CD14-positive monocyte (primary cell): ENCODE measurements at regions not wholly inside any gene's neighbourhood (a gene's known extent, or its start where the extent isn't known, plus 50 kb on each side); places are given as distances from the start of the nearest gene placed in this dataset.

ENCODE experiments used
- DNase-seq, 3 donors: peaks; one replicate each; pipeline ENCODE4 v3.0.0-alpha.2; 2011 to 2022
- H2AFZ ChIP-seq: 2 replicates; pipeline ENCODE4 v1.6.0; 2012; ENCODE audit warnings: mild to moderate bottlenecking, low read depth, low read length, inconsistent platforms; ENCODE audit not compliant: insufficient read depth, poor library complexity, severe bottlenecking
- H3K27ac ChIP-seq, 2 donors: 1 replicate in 1 of 2; 2 replicates in 1 of 2; pipeline ENCODE4 v1.5.1; 2012 to 2013; ENCODE audit warnings: low read length in 2 of 2, control low read depth in 1 of 2, inconsistent platforms in 1 of 2, low read depth in 1 of 2, mild to moderate bottlenecking in 1 of 2
- H3K27me3 ChIP-seq, 2 donors: one replicate each; pipeline versions ENCODE4 v1.6.0 to v1.6.1; 2011 to 2013; ENCODE audit warnings: low read length in 2 of 2; ENCODE audit not compliant: control insufficient read depth in 2 of 2, insufficient read depth in 2 of 2
- H3K36me3 ChIP-seq, 2 donors: replicated peaks in 1 of 2; 1 replicate in 1 of 2; 2 replicates in 1 of 2; pipeline versions ENCODE4 v1.5.1 to v1.6.1; 2012 to 2013; ENCODE audit warnings: low read length in 2 of 2, control low read depth in 1 of 2, inconsistent platforms in 1 of 2, mild to moderate bottlenecking in 1 of 2; ENCODE audit not compliant: insufficient read depth in 2 of 2, control insufficient read depth in 1 of 2
- H3K4me1 ChIP-seq, 2 donors: 1 replicate in 1 of 2; 2 replicates in 1 of 2; pipeline versions ENCODE4 v1.5.1 to v1.6.1; 2012 to 2013; ENCODE audit warnings: low read length in 2 of 2, control low read depth in 1 of 2, inconsistent platforms in 1 of 2, mild to moderate bottlenecking in 1 of 2, moderate library complexity in 1 of 2; ENCODE audit not compliant: insufficient read depth in 2 of 2, control insufficient read depth in 1 of 2
- H3K4me2 ChIP-seq: replicated peaks from 2 replicates; pipeline ENCODE3; 2012; ENCODE audit warnings: low read length, moderate library complexity, mild to moderate bottlenecking; ENCODE audit not compliant: poor library complexity, severe bottlenecking; ENCODE audit errors: extremely low read depth
- H3K4me3 ChIP-seq, 3 experiments: fragments of 200-600 bp in 1 of 3; sonication (generic) in 1 of 3; replicated peaks in 1 of 3; 1 replicate in 2 of 3; 2 replicates in 1 of 3; pipeline ENCODE4 v1.5.1; 2011 to 2013; ENCODE audit warnings: low read length in 3 of 3, mild to moderate bottlenecking in 3 of 3, control low read depth in 2 of 3, low read depth in 2 of 3, inconsistent platforms in 1 of 3, moderate library complexity in 1 of 3
- H3K79me2 ChIP-seq: 2 replicates; pipeline ENCODE4 v1.6.0; 2012; ENCODE audit warnings: mild to moderate bottlenecking, control low read depth, inconsistent platforms, low read length, moderate library complexity; ENCODE audit not compliant: insufficient read depth
- H3K9ac ChIP-seq: 2 replicates; pipeline ENCODE4 v1.6.0; 2017; ENCODE audit warnings: low read length, mild to moderate bottlenecking; ENCODE audit not compliant: insufficient read depth, poor library complexity, severe bottlenecking
- H3K9me3 ChIP-seq, 2 donors: replicated peaks in 1 of 2; 1 replicate in 1 of 2; 2 replicates in 1 of 2; pipeline versions ENCODE4 v1.5.1 to v1.6.1; 2012 to 2013; ENCODE audit warnings: low read length in 2 of 2, control low read depth in 1 of 2; ENCODE audit not compliant: control insufficient read depth in 1 of 2, insufficient read depth in 1 of 2
- H4K20me1 ChIP-seq: 2 replicates; pipeline ENCODE4 v1.6.0; 2012; ENCODE audit warnings: mild to moderate bottlenecking, low read length, control low read depth, moderate library complexity; ENCODE audit not compliant: insufficient read depth
- H3K27ac Mint-ChIP-seq, 7 donors: one replicate each; pipeline ENCODE4 v1.8.0; 2020; ENCODE audit warnings: mild to moderate bottlenecking in 7 of 7, mixed read lengths in 7 of 7, moderate library complexity in 6 of 7, inconsistent platforms in 2 of 7
- H3K27me3 Mint-ChIP-seq, 3 donors: one replicate each; pipeline ENCODE4 v1.8.0; 2021 to 2022; ENCODE audit warnings: low read depth in 3 of 3, mild to moderate bottlenecking in 3 of 3, mixed read lengths in 3 of 3, moderate library complexity in 3 of 3, inconsistent platforms in 1 of 3
- H3K36me3 Mint-ChIP-seq, 2 donors: one replicate each; pipeline ENCODE4 v1.8.0; 2020; ENCODE audit warnings: mixed read lengths in 2 of 2, inconsistent platforms in 1 of 2, mild to moderate bottlenecking in 1 of 2
- H3K4me1 Mint-ChIP-seq: one replicate; pipeline ENCODE4 v1.8.0; 2020; ENCODE audit warnings: mild to moderate bottlenecking, mixed read lengths
- H3K4me3 Mint-ChIP-seq, 2 donors: one replicate each; pipeline ENCODE4 v1.8.0; 2020; ENCODE audit warnings: mild to moderate bottlenecking in 2 of 2, mixed read lengths in 2 of 2, moderate library complexity in 1 of 2
- H3K9me3 Mint-ChIP-seq, 7 donors: one replicate each; pipeline ENCODE4 v1.8.0; 2020 to 2022; ENCODE audit warnings: mixed read lengths in 7 of 7, mild to moderate bottlenecking in 6 of 7, moderate library complexity in 6 of 7, inconsistent platforms in 2 of 7
- WGBS: methylation state at CpG from one replicate; pipeline ENCODE4 v1.1.5; 2013; ENCODE audit warnings: missing lambda C conversion rate; ENCODE audit not compliant: insufficient coverage; 5-methylcytosine and 5-hydroxymethylcytosine counted together
- intact Hi-C, 2 donors: fragments of 100-400 bp; cut with micrococcal nuclease; formaldehyde crosslinking; loops; one replicate each; pipeline versions ENCODE4 v1.15.0 to v1.15.1; 2023
- TF ChIP-seq, protein P1 (sequence below): fragments of 200-600 bp; IDR thresholded peaks from one replicate; pipeline ENCODE4 v1.8.0; 2022; ENCODE audit warnings: antibody characterized with exemption, mild to moderate bottlenecking

DNA sequence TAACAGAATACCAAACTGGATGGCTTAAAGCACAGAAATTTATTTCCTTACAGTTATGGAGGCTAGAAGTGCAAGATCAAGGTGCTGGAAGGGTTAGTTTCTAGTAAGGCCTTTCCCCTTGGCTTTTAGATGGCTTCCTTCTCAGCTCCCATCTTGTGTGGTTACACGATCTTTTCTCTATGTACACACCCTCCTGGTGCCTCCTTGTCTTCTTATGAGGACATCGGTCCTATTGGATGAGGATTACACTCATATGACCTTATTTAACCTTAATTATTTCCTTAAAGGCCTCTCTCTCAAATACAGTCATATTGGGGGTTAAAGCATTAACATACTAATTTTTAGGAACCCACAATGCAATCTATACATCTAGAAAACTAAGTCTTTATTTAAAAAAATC, 787.9 kb upstream of the GALNTL6 start:
- H3K27ac ChIP-seq = no peak overlapping the region
- Mint-ChIP-seq H3K9me3 (peaks cover 0 to 14% (median 4%) of the 10 kb centered on the region in 7 donors), H3K27me3 (no peaks in the 10 kb centered on the region), H3K36me3 (no peaks in the 10 kb centered on the region), H3K4me3 (no peak overlapping the region), H3K4me1 (peaks cover 11% of the 10 kb centered on the region), H3K27ac (no peak overlapping the region)
- intact Hi-C loops = no loop called here
- TF ChIP-seq, protein P1, sequence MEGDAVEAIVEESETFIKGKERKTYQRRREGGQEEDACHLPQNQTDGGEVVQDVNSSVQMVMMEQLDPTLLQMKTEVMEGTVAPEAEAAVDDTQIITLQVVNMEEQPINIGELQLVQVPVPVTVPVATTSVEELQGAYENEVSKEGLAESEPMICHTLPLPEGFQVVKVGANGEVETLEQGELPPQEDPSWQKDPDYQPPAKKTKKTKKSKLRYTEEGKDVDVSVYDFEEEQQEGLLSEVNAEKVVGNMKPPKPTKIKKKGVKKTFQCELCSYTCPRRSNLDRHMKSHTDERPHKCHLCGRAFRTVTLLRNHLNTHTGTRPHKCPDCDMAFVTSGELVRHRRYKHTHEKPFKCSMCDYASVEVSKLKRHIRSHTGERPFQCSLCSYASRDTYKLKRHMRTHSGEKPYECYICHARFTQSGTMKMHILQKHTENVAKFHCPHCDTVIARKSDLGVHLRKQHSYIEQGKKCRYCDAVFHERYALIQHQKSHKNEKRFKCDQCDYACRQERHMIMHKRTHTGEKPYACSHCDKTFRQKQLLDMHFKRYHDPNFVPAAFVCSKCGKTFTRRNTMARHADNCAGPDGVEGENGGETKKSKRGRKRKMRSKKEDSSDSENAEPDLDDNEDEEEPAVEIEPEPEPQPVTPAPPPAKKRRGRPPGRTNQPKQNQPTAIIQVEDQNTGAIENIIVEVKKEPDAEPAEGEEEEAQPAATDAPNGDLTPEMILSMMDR = no peak
- H3K36me3 ChIP-seq = no peaks in the 10 kb centered on the region
- H3K4me2 ChIP-seq = no peak overlapping the region
- no peaks in the 10 kb centered on the region for H4K20me1 ChIP-seq
- no peak overlapping the region for H3K4me3 ChIP-seq
- no peak overlapping the region for H3K9ac ChIP-seq
- H2AFZ ChIP-seq = peak overlapping the region; percentile 2
- H3K27me3 ChIP-seq = no peaks in the 10 kb centered on the region
- H3K4me1 ChIP-seq = no peaks in the 10 kb centered on the region
- no peak for DNase-seq
- no peaks in the 10 kb centered on the region for H3K9me3 ChIP-seq
- H3K79me2 ChIP-seq = no peaks in the 10 kb centered on the region
- WGBS = no CpG with 5 or more reads among the region's 2 CpGs

DNA sequence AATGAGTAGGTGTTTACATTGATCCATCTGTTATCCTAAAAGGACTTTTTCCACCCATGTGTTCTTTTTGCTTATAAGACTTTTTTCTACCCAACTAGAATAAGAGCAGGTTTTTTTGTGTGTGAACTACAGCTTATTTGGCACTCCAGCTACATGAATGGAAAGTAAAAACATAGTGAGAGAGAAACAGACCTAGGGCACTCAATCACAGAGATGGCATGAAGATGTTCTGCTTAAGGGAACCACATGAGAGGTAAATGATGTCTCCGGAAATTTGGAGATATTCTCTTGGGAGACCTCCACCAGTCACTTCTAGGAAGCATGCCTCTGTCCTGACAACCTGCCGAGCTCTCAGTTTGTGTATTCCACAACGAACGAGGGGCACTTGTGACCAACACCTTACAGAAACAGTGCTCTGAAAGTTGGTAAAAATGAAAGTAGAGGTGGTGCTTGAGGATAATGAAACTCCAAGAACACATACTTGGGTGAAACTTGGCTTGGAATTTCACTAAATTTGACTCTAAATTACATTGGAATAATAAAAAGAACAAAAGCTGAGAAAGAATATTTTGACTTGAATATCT, 788.4 kb upstream of the GALNTL6 start:
- H3K27ac Mint-ChIP-seq = no peak overlapping the region

More for the DNA sequence above, 788.4 kb upstream of the GALNTL6 start:
- no peak for DNase-seq
- H3K4me3 ChIP-seq = no peak overlapping the region
- no peaks in the 10 kb centered on the region for H3K36me3 Mint-ChIP-seq
- no peaks in the 10 kb centered on the region for H4K20me1 ChIP-seq
- no peaks in the 10 kb centered on the region for H3K36me3 ChIP-seq
- no peak overlapping the region for H2AFZ ChIP-seq
- no peak overlapping the region for H3K4me2 ChIP-seq
- H3K9me3 Mint-ChIP-seq = peaks cover 0 to 15% (median 4%) of the 10 kb centered on the region in 7 donors
- no peak overlapping the region for H3K9ac ChIP-seq
- intact Hi-C loops = no loop called here
- H3K27me3 ChIP-seq = no peaks in the 10 kb centered on the region
- no peaks in the 10 kb centered on the region for H3K9me3 ChIP-seq
- no peak overlapping the region for H3K4me3 Mint-ChIP-seq
- no peak overlapping the region for H3K27ac ChIP-seq
- no peaks in the 10 kb centered on the region for H3K4me1 ChIP-seq
- no peaks in the 10 kb centered on the region for H3K79me2 ChIP-seq
- TF ChIP-seq, protein P1 = no peak
- WGBS = 80% methylated on average over 1 of the region's 4 CpGs
- peaks cover 11% of the 10 kb centered on the region for H3K4me1 Mint-ChIP-seq
- H3K27me3 Mint-ChIP-seq = no peaks in the 10 kb centered on the region
